ENCODE measurements at regions not wholly inside any gene's neighbourhood (a gene's known extent, or its start where the extent isn't known, plus 50 kb on each side); places are given as distances from the start of the nearest gene placed in this dataset.

DNA sequence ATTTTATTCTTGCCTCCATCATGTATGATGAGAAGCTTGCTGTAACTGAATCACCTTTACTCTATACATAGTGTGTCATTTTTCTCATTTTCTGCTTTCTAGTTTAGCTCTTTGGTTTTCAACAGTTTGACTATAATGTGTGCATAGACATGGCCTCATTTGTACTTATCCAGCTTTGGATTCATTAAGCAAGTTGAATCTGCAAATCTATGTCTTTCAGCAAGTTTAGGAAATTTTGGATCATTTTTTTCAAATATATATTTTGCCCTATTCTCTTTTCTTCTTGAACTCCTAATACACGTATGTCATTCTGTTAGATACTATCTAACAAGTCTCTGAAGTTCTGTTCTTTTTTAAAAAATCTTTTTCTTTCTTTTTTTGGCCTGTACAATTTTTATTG, 57.8 kb downstream of the PRLHR start:
- no peak for DNase-seq (ENCODE audit: low spot score)

DNA sequence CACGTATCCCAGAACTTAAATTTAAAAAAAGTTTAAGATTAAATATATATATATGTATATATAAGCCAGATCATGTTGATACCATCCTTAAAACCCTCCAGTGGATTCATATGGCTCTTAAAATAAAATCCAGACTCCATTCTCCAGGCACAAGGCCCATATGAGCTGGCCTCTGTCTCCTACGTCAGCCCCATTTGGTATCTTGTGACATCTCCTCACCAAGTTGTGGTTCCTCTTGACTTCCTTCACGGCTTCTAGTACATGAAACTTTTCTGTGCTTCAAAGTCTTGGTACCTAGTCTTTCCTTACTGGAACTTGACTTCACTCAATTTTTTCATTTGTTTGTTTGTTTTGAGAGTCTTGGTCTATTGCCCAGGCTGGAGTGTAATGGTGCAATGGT, 61.3 kb downstream of the PRLHR start:
- DNase-seq (ENCODE audit: low spot score), result no peak

DNA sequence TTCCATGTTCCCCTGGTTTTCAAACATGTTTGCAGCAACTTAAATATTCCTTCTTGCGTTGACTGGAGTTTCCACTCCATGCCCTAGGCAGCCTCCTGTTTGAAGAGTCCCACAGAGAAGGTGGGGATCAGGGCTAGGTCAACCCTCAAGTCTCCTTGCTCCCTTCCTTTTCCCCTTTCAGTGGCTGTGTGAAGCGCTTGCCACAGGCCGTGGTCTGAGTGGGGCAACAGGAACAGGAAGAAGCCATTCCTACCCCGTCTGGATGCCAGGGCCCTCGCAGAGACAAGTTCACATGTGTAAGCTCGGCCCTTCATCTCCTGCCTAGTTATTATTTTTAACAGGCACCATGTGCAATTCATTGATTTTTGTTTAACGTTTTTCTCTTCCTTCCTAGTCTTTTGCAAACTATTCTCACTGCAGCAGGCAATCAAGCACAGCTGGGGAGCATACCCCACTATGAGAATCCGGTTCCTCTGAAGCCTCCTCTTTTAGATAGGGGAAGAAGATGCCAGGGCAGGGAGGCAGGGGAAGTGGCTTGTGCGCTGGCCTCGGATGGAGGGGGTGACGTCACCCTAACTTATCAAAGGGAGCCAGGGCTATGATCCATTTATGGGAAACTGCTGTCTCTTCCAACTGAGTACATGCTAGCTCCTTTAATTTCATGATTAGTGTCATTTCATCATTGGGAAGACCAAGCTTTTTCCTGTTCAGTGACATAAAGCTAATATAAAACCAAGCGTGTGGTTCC, 64.2 kb downstream of the PRLHR start:
- DNase-seq (ENCODE audit: low spot score), result no peak

- DNase-seq (ENCODE audit: low spot score), result no peak
Measured at GRCh38 chr10:118528426-118528825, 67.0 kb downstream of the PRLHR start.

DNA sequence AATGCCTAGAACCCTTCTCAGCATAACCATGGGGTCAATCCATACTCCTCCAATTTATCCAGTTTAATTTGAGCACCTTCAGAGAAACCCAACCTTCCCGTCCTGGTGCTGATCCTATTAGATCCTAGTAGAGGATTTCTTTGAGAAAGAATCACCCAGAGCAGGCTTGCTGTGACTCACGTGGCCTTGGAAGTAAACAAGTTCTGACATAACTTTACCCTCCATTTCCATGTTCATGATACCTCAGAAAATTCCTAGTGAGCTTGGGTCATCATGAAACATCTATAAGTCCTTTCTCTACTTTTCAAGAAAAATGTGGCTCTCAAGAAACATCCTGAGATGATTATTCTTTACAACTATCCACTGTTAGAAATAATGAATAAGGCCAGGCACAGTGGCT, 71.7 kb downstream of the PRLHR start:
- DNase-seq (ENCODE audit: low spot score), result no peak

GRCh38 chr10:118522791-118523498, 72.5 kb downstream of the PRLHR start:
- DNase-seq (ENCODE audit: low spot score), result peak; percentile 54

DNA sequence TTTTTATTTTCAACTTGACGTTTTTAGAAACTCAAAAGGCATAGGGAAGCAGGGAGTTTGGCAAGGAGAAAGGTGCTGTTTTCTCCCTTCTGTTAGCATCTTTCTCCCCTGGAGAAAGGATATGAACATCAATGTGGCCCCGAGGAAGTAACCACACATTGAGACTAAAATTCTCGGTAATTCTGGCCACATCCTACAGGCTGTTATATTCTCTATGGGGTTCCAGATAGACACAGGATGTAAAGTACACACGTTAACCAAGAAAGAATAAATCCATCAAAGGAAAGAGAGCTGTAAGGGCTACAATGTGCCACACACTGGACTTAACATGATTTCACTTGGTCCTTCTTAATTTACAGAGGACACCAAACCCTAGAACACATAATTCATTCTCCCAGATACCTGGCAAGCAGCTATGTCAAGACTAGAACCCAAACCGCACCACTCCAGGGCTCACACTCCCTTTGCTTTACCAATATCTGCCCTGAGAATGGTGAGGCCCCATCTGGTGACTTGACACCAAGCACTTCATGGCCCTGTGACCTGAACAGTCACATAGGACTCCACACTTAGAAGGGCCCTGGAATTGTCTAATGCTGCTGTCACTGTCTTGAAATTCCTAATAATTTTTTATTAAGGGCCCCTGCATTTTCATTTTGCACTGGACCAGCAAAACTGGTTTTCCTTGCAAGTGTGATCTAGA, 73.9 kb downstream of the PRLHR start:
- DNase-seq (ENCODE audit: low spot score), result no peak

GRCh38 chr10:118520116-118520742, 75.2 kb downstream of the PRLHR start:
- no peak for DNase-seq (ENCODE audit: low spot score)

DNA sequence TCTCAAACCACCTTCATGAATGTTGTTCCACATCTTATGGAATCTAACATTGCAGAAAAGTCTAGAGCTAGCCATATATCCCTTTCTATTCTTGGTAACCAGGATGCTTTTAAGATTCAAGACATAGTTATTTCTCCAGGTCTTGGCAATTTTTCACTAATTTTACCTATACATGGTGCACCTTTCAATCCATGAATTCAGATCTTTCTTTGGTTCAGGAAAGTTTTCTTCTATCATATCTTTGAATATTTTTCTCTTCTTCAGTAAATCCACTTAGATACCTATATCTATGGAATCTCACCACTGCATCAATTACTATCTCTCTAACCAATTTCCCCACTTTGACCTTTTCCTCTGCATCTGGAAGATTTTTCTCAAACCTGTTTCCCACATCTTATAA, 77.4 kb downstream of the PRLHR start:
- DNase-seq (ENCODE audit: low spot score), result no peak

GRCh38 chr10:118516716-118517115, 78.7 kb downstream of the PRLHR start:
- no peak for DNase-seq (ENCODE audit: low spot score)

DNA sequence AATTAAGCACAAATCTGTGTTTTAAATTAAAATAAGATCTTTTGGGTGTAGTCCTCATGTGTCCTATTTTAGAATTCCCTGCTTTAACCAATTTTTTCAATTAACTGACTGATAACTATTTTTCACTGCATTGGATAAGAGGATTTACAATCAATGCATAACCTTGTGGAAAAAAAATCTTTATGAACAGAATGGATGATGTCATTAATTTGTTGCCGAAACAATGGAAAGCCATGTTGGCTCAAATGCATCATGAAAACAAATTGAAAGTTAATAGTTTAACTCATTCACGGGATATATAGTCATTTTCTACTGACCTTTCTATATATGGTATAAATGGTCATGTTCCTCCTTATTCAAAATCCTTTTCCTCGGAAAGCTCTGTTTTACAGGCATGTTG, 82.3 kb downstream of the PRLHR start:
- DNase-seq (ENCODE audit: low spot score), result no peak

DNA sequence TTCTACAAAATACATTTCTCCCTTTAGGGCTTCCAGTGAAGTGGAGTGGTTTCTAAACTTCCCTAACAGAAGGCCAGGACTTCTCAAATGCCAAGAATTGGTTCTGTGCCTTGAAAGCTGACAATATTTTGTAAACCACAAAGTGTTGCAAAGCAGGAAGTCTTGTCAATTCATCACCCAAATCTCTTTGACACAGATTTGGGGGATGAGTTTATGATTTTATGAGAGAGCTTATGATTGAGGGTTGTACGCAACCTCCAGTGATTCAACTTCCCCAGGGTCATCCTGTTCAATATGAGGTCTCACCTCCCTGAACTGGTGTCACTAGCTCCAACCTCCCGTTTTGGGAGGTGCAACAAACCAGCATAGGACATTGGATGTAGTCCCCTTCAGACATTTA, 83.7 kb downstream of the PRLHR start:
- DNase-seq (ENCODE audit: low spot score), result no peak

- DNase-seq (ENCODE audit: low spot score), result no peak
Measured at GRCh38 chr10:118508863-118509262, 86.6 kb downstream of the PRLHR start.

- no peak for DNase-seq (ENCODE audit: low spot score)
Measured at GRCh38 chr10:118508355-118508754, 87.1 kb downstream of the PRLHR start.

- no peak for DNase-seq (ENCODE audit: low spot score)
Measured at GRCh38 chr10:118506671-118507590, 88.5 kb downstream of the PRLHR start.

DNA sequence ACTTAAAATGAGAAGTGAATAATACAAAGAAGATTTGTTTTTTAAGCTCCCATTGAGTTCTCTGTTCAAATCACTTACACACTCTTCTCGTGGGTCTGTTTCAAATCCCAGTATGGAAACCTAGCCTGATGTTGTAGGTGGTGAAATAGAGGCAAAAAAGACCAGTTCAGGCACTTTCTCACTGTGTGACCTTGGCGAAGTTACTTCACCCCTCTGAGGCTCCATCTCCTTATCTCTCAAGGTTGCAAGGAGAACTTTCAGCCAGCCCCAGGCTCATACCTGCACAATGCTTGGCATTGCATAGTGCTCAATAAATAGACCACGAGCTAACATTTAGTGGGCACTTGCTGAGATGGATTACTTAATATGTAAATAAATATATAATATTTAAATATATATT, 90.1 kb downstream of the PRLHR start:
- no peak for DNase-seq (ENCODE audit: low spot score)

DNA sequence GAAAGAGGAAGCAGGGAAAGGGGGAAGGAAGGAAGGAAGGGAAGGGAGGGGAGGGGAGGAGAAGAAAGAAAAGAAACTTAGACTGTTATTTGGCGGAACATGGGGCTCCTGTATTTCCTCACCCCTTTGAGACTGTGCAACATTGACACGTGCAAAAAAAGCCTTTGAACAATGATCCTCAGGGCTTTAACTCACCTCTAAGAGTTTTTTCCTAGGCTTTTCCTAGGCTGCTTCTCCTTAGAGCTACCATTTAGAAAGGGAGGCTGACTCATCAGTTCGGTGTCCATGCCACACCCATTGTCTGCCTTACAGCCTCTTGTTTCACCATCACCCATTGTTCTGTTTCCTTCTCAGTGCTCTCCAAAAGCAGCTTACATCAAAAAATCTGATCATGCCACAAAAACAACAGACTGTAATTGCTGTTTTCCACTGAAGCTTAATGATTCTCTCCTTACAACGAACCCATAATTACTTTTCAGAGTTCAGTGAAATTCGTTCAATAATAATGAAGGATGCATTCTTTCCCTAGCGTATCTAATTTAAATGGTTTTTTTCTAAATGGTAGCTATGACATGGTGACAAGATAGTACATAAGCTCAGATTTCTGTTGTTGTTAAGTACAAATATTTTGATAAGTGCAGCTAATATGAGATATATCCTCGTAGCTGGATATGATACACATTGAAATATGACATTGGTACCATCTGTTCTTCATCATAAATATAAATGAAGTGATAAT, 90.8 kb downstream of the PRLHR start:
- peak; percentile 87 for DNase-seq (ENCODE audit: low spot score)

- DNase-seq (ENCODE audit: low spot score), result no peak
Measured at GRCh38 chr10:118504044-118504443, 91.4 kb downstream of the PRLHR start.

DNA sequence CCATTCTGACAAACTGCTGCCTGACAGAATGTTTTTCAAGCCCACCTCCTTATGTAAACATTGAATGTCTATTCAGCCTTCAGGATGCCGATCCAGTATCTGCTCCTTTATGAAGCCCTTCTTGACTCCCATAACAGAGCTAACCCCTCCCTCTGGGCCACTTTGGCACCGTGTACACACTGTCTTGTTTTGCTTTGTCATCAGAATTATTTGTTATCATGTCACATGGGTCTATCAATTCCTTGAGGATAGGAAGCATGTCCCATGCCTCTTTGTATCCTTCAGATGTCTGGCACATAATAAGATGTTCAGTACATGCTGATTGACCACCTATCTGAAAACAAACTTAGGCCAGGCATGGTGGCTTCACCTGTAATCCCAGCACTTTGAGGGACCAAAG, 92.3 kb downstream of the PRLHR start:
- no peak for DNase-seq (ENCODE audit: low spot score)

- DNase-seq (ENCODE audit: low spot score), result no peak
Measured at GRCh38 chr10:118501637-118502440, 93.6 kb downstream of the PRLHR start.
